GM12878 (cell line): ENCODE measurements at regions not wholly inside any gene's neighbourhood (a gene's known extent, or its start where the extent isn't known, plus 50 kb on each side); places are given as distances from the start of the nearest gene placed in this dataset.

Experiments
- CHD1 ChIP-seq: IDR thresholded peaks from 2 replicates; pipeline ENCODE4 v1.6.1; 2012; ENCODE audit warnings: low read depth, low read length, improper control_type of control experiment
- CTCF ChIP-seq, 3 experiments: IDR thresholded peaks in 2 of 3; conservative IDR thresholded peaks in 1 of 3; 2 replicates each; pipeline ENCODE4 v1.5.1; 2011; ENCODE audit warnings: low read depth in 3 of 3, low read length in 3 of 3, mild to moderate bottlenecking in 3 of 3, control low read depth in 2 of 3, moderate library complexity in 2 of 3, inconsistent platforms in 1 of 3, mixed read lengths in 1 of 3; ENCODE audit not compliant: control insufficient read depth in 2 of 3, insufficient read depth in 1 of 3; ENCODE audit errors: extremely low read depth in 1 of 3
- EZH2 ChIP-seq: IDR thresholded peaks from 2 replicates; pipeline ENCODE4 v1.6.1; 2012; ENCODE audit warnings: low read depth, mild to moderate bottlenecking, control low read depth, inconsistent platforms, low read length, borderline replicate concordance; ENCODE audit not compliant: control insufficient read depth
- FOXM1 ChIP-seq: IDR thresholded peaks from 2 replicates; pipeline ENCODE4 v1.6.1; 2012; ENCODE audit warnings: low read depth, mild to moderate bottlenecking, inconsistent platforms, low read length, moderate library complexity
- HDAC2 ChIP-seq: fragments of 200-600 bp; sonication (generic); IDR thresholded peaks from 2 replicates; pipeline ENCODE4 v1.6.1; 2017
- IKZF1 ChIP-seq: fragments of 450-650 bp; conservative IDR thresholded peaks from 2 replicates; pipeline ENCODE4 v1.6.1; 2017; ENCODE audit warnings: antibody characterized with exemption, mild to moderate bottlenecking
- IKZF2 ChIP-seq, 2 experiments: fragments of 450-650 bp; IDR thresholded peaks; 2 replicates each; pipeline ENCODE4 v1.6.1; 2017; ENCODE audit warnings: mild to moderate bottlenecking in 2 of 2, moderate library complexity in 2 of 2
- JUNB ChIP-seq: IDR thresholded peaks from 2 replicates; pipeline ENCODE4 v1.6.1; 2016; ENCODE audit warnings: antibody characterized with exemption, mild to moderate bottlenecking
- MAX ChIP-seq: IDR thresholded peaks from 2 replicates; pipeline ENCODE4 v1.6.1; 2012; ENCODE audit warnings: low read depth, low read length, improper control_type of control experiment
- POLR2AphosphoS2 ChIP-seq: IDR thresholded peaks from 2 replicates; pipeline ENCODE4 v1.6.1; 2011; ENCODE audit warnings: low read depth, mild to moderate bottlenecking, low read length, improper control_type of control experiment, moderate library complexity
- REST ChIP-seq: IDR thresholded peaks from 2 replicates; pipeline ENCODE4 v1.6.1; 2012; ENCODE audit warnings: mild to moderate bottlenecking, low read depth, low read length
- ZBTB33 ChIP-seq: fragments of 450-650 bp; IDR thresholded peaks from 2 replicates; pipeline ENCODE4 v1.6.1; 2017; ENCODE audit warnings: mild to moderate bottlenecking
- ZZZ3 ChIP-seq: IDR thresholded peaks from 2 replicates; pipeline ENCODE4 v1.6.1; 2011; ENCODE audit warnings: low read depth; ENCODE audit not compliant: control insufficient read depth, insufficient read length

GRCh38 chr11:23573429-23573828 is 713.2 kb upstream of the CCDC179 start:
- TF ChIP-seq CHD1: no peak
- TF ChIP-seq CTCF (IDR thresholded peaks at IDR 0.05 in 2 of 3, conservative IDR thresholded peaks at IDR 0.05 in 1 of 3; ENCODE audit: control insufficient read depth in 2 of 3, extremely low read depth in 1 of 3, insufficient read depth in 1 of 3, low read depth in 3 of 3, low read length in 3 of 3): no peak
- no peak for TF ChIP-seq JUNB
- TF ChIP-seq HDAC2: no peak
- no peak for TF ChIP-seq IKZF2 (IDR thresholded peaks at IDR 0.05)
- no peak for TF ChIP-seq REST
- no peak for TF ChIP-seq EZH2
- no peak for TF ChIP-seq ZZZ3
- no peak for TF ChIP-seq POLR2AphosphoS2
- no peak for TF ChIP-seq IKZF1
- TF ChIP-seq MAX: no peak
- no peak for TF ChIP-seq ZBTB33
- TF ChIP-seq FOXM1: no peak
